MM.1S (cell line): ENCODE measurements at regions not wholly inside any gene's neighbourhood (a gene's known extent, or its start where the extent isn't known, plus 50 kb on each side); places are given as distances from the start of the nearest gene placed in this dataset.

Experiments
- DNase-seq: peaks from one replicate; pipeline ENCODE4 v3.0.0-alpha.2; 2015
- H2AFZ ChIP-seq: fragments of 300-600 bp; sonication (generic); 2 replicates; pipeline ENCODE4 v1.6.0; 2016; ENCODE audit warnings: antibody characterized with exemption, low read length
- H3F3A ChIP-seq: fragments of 300-600 bp; sonication (generic); 2 replicates; pipeline ENCODE4 v1.6.1; 2016; ENCODE audit warnings: mild to moderate bottlenecking, antibody characterized with exemption, low read length, moderate library complexity, mixed read lengths; ENCODE audit not compliant: insufficient read depth
- H3K27ac ChIP-seq: fragments of 300-600 bp; sonication (generic); 2 replicates; pipeline ENCODE4 v1.5.1; 2016; ENCODE audit warnings: mild to moderate bottlenecking, low read length
- H3K27me3 ChIP-seq: fragments of 300-600 bp; sonication (generic); replicated peaks from 2 replicates; pipeline ENCODE4 v1.6.0; 2016; ENCODE audit warnings: low read length; ENCODE audit not compliant: insufficient read depth
- H3K36me3 ChIP-seq: fragments of 300-600 bp; sonication (generic); replicated peaks from 2 replicates; pipeline ENCODE4 v1.6.1; 2016; ENCODE audit warnings: mild to moderate bottlenecking, low read length, mixed read lengths; ENCODE audit not compliant: insufficient read depth
- H3K4me1 ChIP-seq: fragments of 300-600 bp; sonication (generic); 2 replicates; pipeline ENCODE4 v1.6.1; 2016; ENCODE audit warnings: low read length, mixed read lengths
- H3K4me2 ChIP-seq: fragments of 300-600 bp; sonication (generic); 2 replicates; pipeline ENCODE4 v1.6.0; 2016; ENCODE audit warnings: low read depth, low read length
- H3K4me3 ChIP-seq: fragments of 300-600 bp; sonication (generic); 2 replicates; pipeline ENCODE4 v1.5.1; 2016; ENCODE audit warnings: low read length, mixed read lengths
- H3K79me2 ChIP-seq: fragments of 300-600 bp; sonication (generic); 2 replicates; pipeline ENCODE4 v1.6.1; 2016; ENCODE audit warnings: mixed run types, low read length, mixed read lengths
- H3K9ac ChIP-seq: fragments of 300-600 bp; sonication (generic); 2 replicates; pipeline ENCODE4 v1.6.1; 2016; ENCODE audit warnings: low read length, mixed read lengths
- H3K9me2 ChIP-seq: fragments of 300-600 bp; sonication (generic); replicated peaks from 2 replicates; pipeline ENCODE4 v1.6.1; 2016; ENCODE audit warnings: mild to moderate bottlenecking, low read length, mixed read lengths; ENCODE audit not compliant: insufficient read depth
- H3K9me3 ChIP-seq: fragments of 300-600 bp; sonication (generic); replicated peaks from 2 replicates; pipeline ENCODE4 v1.6.1; 2016; ENCODE audit warnings: mild to moderate bottlenecking, low read length, mixed read lengths; ENCODE audit not compliant: insufficient read depth
- H4K20me1 ChIP-seq: fragments of 300-600 bp; sonication (generic); 2 replicates; pipeline ENCODE4 v1.6.1; 2016; ENCODE audit warnings: mild to moderate bottlenecking, low read length, moderate library complexity, mixed read lengths; ENCODE audit not compliant: insufficient read depth
- EZH2 ChIP-seq: fragments of 300-600 bp; sonication (generic); optimal IDR thresholded peaks from 2 replicates; pipeline ENCODE3; 2017; ENCODE audit warnings: low read depth, mild to moderate bottlenecking, antibody characterized with exemption, low read length, mixed read lengths
- EZH2phosphoT487 ChIP-seq: fragments of 300-600 bp; sonication (generic); IDR thresholded peaks from 2 replicates; pipeline ENCODE4 v1.6.1; 2018; ENCODE audit warnings: antibody characterized with exemption, low read length
- TF ChIP-seq, protein P1 (sequence below): fragments of 300-600 bp; sonication (generic); IDR thresholded peaks from 2 replicates; pipeline ENCODE4 v1.5.1; 2016; ENCODE audit warnings: antibody characterized with exemption, low read length, mixed read lengths

DNA sequence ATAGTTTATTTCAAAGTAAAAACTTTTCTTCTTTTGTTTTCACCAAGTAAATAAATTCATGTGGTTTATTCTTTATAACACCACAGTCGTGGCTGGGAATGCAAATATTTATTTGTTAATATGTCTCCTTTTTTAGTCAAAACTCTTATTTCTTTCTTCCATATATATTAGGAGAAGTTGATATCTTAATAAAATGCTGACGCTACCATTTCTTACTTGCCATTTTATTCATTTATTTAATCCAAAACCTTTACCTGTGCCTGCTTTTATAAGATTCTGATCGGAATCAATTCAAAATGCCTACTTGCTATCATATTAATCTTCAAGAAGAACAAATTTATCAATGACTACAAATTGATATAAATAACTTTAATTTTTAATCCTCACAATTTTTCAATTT, 362.9 kb upstream of the FSIP2 start:
- Histone ChIP-seq H3K4me3 (no peak overlapping the region), H3K4me1 (no peaks in the 10 kb centered on the region), H3K4me2 (no peak overlapping the region), H3K27me3 (no peaks in the 10 kb centered on the region), H3K9me3 (no peaks in the 10 kb centered on the region), H3K79me2 (no peaks in the 10 kb centered on the region), H3F3A (no peaks in the 10 kb centered on the region), H4K20me1 (no peaks in the 10 kb centered on the region), H3K9ac (no peak overlapping the region), H3K36me3 (no peaks in the 10 kb centered on the region), H3K9me2 (no peaks in the 10 kb centered on the region), H3K27ac (no peak overlapping the region), H2AFZ (no peak overlapping the region)
- no peak for DNase-seq
- TF ChIP-seq EZH2phosphoT487 (no peak), EZH2 (no peak)
- TF ChIP-seq, protein P1, sequence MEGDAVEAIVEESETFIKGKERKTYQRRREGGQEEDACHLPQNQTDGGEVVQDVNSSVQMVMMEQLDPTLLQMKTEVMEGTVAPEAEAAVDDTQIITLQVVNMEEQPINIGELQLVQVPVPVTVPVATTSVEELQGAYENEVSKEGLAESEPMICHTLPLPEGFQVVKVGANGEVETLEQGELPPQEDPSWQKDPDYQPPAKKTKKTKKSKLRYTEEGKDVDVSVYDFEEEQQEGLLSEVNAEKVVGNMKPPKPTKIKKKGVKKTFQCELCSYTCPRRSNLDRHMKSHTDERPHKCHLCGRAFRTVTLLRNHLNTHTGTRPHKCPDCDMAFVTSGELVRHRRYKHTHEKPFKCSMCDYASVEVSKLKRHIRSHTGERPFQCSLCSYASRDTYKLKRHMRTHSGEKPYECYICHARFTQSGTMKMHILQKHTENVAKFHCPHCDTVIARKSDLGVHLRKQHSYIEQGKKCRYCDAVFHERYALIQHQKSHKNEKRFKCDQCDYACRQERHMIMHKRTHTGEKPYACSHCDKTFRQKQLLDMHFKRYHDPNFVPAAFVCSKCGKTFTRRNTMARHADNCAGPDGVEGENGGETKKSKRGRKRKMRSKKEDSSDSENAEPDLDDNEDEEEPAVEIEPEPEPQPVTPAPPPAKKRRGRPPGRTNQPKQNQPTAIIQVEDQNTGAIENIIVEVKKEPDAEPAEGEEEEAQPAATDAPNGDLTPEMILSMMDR, result no peak

DNA sequence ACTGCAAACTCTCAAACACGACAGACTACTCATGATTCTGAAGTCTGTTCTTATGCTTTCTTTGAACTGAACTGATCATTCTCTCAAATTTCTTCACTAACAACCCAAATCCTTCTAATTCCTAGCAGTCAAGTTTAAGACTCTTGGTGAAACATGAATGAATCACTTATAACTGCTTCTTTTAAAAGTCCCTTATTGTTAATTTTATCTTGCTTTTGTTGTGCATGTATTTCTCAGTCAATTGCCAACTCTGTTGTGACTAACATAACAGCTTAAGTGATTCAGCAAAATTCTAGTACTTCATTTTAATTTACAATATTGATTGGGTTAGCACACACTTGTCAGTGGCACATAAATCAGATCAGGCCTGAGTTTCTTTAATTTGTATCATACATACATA, 357.0 kb upstream of the FSIP2 start:
- Histone ChIP-seq H3K4me1 (no peaks in the 10 kb centered on the region), H3K36me3 (no peaks in the 10 kb centered on the region), H3K27ac (no peak overlapping the region), H3K79me2 (no peaks in the 10 kb centered on the region), H3K27me3 (no peaks in the 10 kb centered on the region), H3K9ac (no peak overlapping the region), H3K4me3 (no peak overlapping the region), H3F3A (no peaks in the 10 kb centered on the region), H3K4me2 (no peak overlapping the region), H4K20me1 (no peaks in the 10 kb centered on the region), H3K9me2 (no peaks in the 10 kb centered on the region), H2AFZ (no peak overlapping the region), H3K9me3 (no peaks in the 10 kb centered on the region; the same call in 1 of the 2 replicates)
- no peak for DNase-seq
- no peak for TF ChIP-seq EZH2

GRCh38 chr2:185384822-185385560, 353.6 kb upstream of the FSIP2 start:
- H3K4me3 ChIP-seq, result no peak overlapping the region
- no peak overlapping the region for H3K4me2 ChIP-seq
- no peaks in the 10 kb centered on the region; the same call in 1 of the 2 replicates for H3K9me3 ChIP-seq
- H3K79me2 ChIP-seq, result no peaks in the 10 kb centered on the region
- no peaks in the 10 kb centered on the region for H3K4me1 ChIP-seq
- no peak overlapping the region for H3K9ac ChIP-seq
- DNase-seq, result no peak
- H4K20me1 ChIP-seq, result no peaks in the 10 kb centered on the region
- H2AFZ ChIP-seq, result no peak overlapping the region
- H3K36me3 ChIP-seq, result no peaks in the 10 kb centered on the region
- no peak for TF ChIP-seq EZH2
- TF ChIP-seq, protein P1, result no peak
- TF ChIP-seq EZH2phosphoT487, result no peak
- H3K9me2 ChIP-seq, result no peaks in the 10 kb centered on the region
- H3K27me3 ChIP-seq, result no peaks in the 10 kb centered on the region
- no peak overlapping the region for H3K27ac ChIP-seq
- no peaks in the 10 kb centered on the region for H3F3A ChIP-seq

- Histone ChIP-seq H3K4me1 (no peaks in the 10 kb centered on the region), H4K20me1 (no peaks in the 10 kb centered on the region), H2AFZ (no peak overlapping the region), H3K9me2 (no peaks in the 10 kb centered on the region), H3K27ac (no peak overlapping the region), H3K36me3 (no peaks in the 10 kb centered on the region), H3K9ac (no peak overlapping the region), H3K4me3 (no peak overlapping the region), H3F3A (no peaks in the 10 kb centered on the region), H3K9me3 (no peaks in the 10 kb centered on the region), H3K79me2 (no peaks in the 10 kb centered on the region), H3K4me2 (no peak overlapping the region), H3K27me3 (no peaks in the 10 kb centered on the region)
- TF ChIP-seq, protein P1, result no peak
- TF ChIP-seq EZH2phosphoT487 (no peak), EZH2 (no peak)
- DNase-seq, result no peak
Observed at GRCh38 chr2:185388226-185388625, 350.4 kb upstream of the FSIP2 start.
